Limb (tissue), 2 donors: ENCODE measurements at regions not wholly inside any gene's neighbourhood (a gene's known extent, or its start where the extent isn't known, plus 50 kb on each side); places are given as distances from the start of the nearest gene placed in this dataset.
"Not testable (repeated sequence)": the region's sequence is repeated elsewhere in the genome, so short reads cannot be mapped to it uniquely, and the experiment has no call there.

Experiments
- DNase-seq, 2 donors: peaks; one replicate each; pipeline ENCODE4 v3.0.0-alpha.2; 2016; ENCODE audit errors: extremely low spot score in 2 of 2

DNA sequence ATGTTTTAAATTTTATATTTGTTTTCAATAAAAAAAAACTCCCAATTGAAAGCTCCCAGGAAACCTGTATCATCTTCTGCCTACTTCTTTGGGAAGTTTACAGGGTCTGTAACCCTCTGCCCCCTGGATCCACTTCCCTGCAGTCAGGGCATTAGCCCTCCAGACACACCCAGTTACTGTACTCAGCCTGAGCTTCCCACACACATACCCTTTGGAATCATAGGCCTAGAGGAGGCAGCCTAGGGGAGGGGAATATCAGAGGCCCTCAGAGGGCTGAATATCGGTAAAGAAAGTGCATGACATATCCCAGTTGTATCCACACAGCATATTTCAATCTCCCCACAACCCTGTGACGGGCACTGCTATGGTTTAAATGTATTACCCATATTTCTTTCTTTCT lies 56.2 kb upstream of the TFPI start:
- DNase-seq: not testable (repeated sequence)

DNA sequence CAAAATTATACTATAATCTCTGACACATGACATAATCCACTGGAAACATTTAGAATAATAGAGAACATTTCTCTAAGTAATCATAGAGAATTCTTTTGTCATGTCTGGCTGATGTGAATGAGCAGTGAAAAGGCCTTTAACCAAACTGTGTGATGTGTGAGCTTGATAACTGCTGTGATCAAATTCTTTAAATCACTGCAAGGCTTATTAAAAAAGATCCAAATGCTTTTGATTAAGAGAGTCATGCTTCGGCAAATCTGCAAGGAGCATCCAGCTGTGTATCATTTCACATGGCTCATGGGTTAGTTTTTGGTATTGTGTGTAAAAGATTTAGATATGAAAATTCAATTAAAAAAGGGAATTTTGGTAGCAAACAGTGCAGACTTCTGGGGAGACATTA lies 58.6 kb upstream of the TFPI start:
- DNase-seq: no peak

- no peak for DNase-seq
Measured at GRCh38 chr2:187614756-187615155, 60.5 kb upstream of the TFPI start.

DNA sequence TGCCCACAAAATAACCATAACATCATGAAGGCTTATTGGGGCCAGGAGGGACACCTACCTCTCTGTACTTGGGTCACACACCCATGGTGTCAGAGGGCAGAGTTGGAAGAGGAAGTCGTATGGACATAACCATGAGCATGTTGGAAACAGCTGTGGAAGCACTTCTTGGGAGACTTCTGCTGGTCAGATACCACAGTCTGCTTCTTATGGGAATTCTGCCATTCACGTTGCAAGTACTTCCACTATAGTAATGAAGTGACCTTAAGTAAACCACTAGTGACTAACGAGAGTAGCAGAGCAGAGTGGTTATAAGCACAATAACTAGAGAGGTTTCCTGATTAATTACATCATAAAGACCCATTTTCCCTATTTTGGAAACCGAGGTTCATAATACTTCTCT lies 61.1 kb upstream of the TFPI start:
- no peak for DNase-seq

DNA sequence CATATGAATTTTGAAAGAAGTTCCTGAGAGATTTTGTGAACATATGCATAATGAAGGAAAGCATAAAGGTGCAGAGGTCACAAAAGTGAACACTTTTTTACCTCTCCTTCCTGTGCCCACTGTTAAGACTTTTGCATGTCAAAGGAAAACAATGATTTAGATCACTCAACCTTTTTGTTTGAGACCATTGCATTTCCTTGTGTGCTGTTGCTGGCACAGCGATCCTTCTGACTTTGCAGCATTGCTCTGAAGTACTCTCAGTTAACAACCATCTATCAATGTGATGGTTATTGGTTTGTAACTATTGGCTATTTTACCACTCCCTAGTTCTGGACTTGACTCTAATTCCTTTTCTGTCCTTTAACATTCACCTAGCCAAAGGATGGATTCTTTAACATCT lies 61.7 kb upstream of the TFPI start:
- DNase-seq: no peak

DNA sequence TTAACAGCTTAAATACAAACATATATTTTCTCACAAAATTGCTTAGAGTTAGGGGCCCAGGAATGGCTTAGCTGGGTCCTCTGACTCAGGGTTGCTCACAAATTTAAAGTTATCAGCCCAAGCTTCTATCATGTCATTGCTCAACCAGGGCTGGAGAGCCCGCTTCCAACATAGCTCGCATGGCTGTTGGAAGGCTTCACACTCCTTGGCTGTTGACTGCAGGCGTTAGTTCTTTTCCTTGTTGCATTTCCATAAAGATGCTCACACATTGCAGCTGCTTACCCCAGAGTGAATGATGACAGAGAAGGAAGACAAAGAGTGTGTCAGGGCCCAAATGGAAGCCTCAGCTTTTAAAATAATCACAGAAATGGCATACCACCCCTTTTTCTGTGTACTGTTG lies 62.9 kb upstream of the TFPI start:
- no peak for DNase-seq

GRCh38 chr2:187617905-187618304 lies 63.7 kb upstream of the TFPI start:
- peak in 1 of 2 donors; percentile 15 for DNase-seq

GRCh38 chr2:187618813-187619212 lies 64.6 kb upstream of the TFPI start:
- DNase-seq: no peak

- DNase-seq: no peak
Measured at GRCh38 chr2:187627153-187627552, 72.9 kb upstream of the TFPI start.

DNA sequence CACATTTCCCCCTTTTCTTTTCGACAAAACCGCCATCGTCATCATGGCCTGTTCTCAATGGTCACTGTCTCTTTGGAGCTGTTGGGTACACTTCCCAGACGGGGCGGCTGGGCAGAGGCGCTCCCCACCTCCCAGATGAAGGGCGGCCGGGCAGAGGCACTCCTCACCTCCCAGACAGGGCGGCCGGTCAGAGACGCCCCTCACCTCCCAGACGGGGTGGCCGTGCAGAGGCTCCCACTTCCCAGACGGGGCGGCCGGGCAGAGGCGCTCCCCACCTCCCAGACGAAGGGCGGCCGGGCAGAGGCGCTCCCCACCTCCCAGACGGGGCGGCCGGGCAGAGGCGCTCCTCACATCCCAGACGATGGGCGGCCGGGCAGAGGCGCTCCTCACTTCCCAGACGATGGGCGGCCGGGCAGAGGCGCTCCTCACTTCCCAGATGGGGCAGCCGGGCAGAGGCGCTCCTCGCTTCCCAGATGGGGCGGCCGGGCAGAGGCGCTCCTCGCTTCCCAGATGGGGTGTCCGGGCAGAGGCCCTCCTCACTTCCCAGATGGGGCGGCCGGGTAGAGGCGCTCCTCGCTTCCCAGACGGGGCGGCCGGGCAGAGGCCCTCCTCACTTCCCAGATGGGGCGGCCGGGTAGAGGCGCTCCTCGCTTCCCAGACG lies 82.6 kb upstream of the TFPI start:
- DNase-seq: not testable (repeated sequence)

DNA sequence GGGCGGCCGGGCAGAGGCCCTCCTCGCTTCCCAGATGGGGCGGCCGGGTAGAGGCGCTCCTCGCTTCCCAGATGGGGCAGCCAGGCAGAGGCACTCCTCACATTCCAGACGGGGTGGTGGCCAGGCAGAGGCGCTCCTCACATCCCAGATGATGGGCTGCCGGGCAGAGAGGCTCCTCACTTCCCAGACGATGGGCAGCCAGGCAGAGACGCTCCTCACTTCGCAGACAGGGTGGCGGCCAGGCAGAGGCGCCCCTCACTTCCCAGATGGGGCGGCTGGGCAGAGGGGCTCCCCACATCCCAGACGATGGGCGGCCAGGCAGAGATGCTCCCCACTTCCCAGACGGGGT lies 83.1 kb upstream of the TFPI start:
- DNase-seq: not testable (repeated sequence)

DNA sequence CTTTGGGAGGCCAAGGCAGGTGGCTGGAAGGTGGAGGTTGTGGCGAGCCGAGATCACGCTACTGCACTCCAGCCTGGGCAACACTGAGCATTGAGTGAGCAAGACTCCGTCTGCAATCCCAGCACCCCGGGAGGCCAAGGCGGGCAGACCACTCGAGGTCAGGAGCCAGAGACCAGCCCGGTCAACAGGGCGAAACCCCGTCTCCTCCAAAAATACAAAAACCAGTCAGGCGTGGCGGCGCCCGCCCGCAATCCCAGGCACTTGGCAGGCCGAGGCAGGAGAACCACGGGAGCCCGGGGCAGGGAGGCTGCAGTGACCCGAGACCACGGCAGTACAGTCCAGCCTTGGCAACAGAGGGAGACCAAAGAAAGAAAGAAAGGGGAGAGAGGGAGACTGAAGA lies 83.5 kb upstream of the TFPI start:
- not testable (repeated sequence) for DNase-seq

- DNase-seq: no peak
Measured at GRCh38 chr2:187638840-187639239, 84.6 kb upstream of the TFPI start.

DNA sequence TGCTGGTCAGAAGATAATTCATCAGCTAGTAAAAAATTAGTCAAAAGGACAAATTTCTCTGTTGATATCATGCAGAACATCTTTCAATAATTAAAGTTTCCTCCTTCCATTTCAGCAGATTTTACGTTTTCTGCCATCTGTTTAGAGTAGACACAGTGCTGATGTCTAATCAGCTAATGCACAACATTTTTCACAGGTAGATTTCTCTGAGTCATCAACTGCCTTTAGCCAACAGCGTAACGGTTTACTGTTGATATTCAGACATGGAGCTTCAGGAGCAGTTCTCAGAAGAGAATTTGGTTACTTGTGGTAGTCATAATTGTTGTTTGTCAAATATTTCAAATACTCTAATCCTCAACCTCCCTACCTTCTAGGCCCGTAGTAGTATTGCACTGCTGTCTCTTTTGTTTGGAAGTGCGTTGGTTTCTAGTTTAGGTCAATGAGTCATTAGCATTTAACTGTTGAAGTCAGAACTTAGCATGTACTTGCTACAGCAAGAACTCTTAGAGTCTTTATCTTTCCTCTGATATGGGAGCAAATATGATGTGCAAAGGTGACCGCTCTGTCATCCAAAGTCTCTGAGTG lies 86.8 kb upstream of the TFPI start:
- DNase-seq: no peak

GRCh38 chr2:187642498-187642897 lies 88.3 kb upstream of the TFPI start:
- DNase-seq: no peak

- no peak for DNase-seq
Measured at GRCh38 chr2:187644486-187644885, 90.3 kb upstream of the TFPI start.

DNA sequence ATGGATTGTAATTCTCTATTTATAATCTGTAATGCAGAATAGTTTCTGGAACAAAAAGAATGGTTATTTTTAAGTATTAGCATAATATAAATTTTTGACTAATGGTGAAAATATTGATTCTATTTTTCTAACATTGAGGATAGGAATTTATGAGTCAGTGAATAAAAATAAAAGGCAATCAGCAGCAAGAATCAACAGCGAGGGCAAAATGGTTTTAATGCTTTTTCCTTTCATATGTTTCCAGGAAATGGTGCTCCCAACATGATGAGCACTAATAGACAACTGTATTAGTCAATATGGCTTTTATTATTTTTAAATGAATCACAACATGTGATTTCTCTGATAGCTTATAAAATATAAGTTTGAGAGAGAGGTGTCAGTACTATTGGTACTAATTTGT lies 90.7 kb upstream of the TFPI start:
- DNase-seq: no peak

- no peak for DNase-seq
Measured at GRCh38 chr2:187646556-187646955, 92.3 kb upstream of the TFPI start.

DNA sequence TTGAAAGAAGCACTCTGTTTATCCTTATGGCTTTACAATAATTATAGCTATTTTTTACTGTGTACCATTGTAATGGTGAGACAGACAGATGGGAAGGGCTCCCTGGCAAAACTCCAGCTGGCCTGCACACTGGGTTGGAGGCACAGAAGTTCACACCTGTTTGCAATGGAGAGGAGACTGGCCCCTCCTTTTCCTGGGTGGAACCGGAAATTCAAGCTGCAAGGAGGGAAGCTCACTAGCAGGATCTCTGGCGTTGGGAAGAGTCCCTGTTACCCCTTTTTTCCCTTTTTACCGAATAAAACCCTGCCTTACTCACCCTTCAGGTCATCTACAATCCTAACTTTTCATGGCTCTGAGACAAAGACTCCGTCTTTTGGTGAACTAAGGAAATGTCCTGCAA lies 100.3 kb upstream of the TFPI start:
- no peak for DNase-seq

DNA sequence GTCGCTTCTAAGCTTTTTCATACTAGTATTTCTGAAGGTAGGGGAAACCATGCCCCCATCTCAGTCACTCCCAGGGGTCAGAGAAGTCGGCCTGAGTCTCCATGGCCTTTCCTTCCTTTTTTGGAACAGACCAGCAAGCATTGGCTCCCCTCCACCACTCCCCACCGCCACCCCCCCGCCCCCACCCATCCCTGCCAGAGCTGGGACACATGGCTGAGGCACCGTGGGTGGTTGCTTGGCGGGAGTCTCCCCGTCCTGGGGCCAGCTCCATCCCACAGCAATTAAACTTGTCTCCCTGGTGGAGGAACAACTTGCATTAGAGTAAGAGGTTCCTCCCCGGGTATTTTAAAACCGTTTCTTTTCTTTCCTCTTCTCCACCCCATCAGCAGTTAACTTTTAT lies 100.8 kb upstream of the TFPI start:
- DNase-seq: no peak

GRCh38 chr2:187656123-187656522 lies 101.9 kb upstream of the TFPI start:
- no peak for DNase-seq

DNA sequence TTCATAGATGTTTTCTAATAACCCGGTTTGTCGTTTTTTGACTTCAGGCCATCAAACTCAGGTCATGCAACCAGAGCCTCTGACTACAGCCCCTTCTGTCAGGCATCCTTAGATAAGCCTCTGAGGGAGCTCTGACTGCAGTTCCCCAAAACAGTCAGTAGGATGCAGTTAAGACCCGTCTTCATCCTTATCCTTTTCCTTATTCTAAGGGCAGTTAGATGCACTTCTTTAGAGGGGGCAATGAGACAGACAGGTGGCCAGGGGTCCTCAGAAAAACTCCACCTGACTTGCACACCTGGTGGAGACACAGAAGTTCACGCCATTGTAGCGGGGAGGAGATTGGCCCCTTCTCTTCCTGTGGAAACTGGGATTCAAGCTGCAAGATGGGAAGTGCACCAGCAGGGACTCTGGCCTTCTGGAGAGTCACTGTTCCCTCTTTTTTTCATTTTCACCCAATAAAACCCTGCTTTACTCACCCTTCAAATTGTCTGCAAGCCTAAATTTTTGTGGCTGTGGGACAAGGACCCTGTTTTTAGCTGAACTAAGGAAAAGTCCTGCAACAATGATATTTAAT lies 104.8 kb upstream of the TFPI start:
- DNase-seq: no peak

DNA sequence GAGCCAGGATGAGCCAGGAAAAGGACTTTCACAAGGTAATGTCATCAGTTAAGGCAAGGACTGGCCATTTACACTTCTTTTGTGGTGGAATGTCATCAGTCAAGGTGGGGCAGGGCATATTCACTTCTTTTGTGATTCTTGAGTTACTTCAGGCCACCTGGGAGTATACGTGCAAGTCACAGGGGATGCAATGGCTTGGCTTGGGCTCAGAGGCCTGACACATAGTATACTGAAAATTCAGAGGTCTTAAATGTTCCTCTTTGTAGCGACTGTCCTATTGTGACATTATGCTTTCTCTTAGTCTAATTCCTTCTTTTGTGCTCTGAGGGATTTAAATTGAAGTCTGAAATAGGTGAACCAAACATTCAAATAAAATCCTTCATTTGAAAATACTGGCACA lies 121.8 kb upstream of the TFPI start:
- not testable (repeated sequence) for DNase-seq
